Astrocyte (in vitro differentiated cells and primary cell): ENCODE measurements at regions not wholly inside any gene's neighbourhood (a gene's known extent, or its start where the extent isn't known, plus 50 kb on each side); places are given as distances from the start of the nearest gene placed in this dataset.

Experiments
- DNase-seq: peaks from one replicate; pipeline ENCODE4 v3.0.0-alpha.2; 2010; ENCODE audit warnings: low read depth
- FAIRE-seq: peaks from 2 replicates; lab custom pipeline; 2011; peaks lifted over from hg19 to GRCh38; lab: Jason Lieb, UNC
- H2AFZ ChIP-seq: 2 replicates; pipeline ENCODE4 v1.6.0; 2012; ENCODE audit warnings: low read depth, low read length, inconsistent platforms
- H3K27ac ChIP-seq: 2 replicates; pipeline ENCODE4 v1.5.1; 2011; ENCODE audit warnings: low read depth, low read length, inconsistent platforms
- H3K27me3 ChIP-seq: 2 replicates; pipeline ENCODE4 v1.6.0; 2011; ENCODE audit warnings: low read length, inconsistent platforms; ENCODE audit not compliant: insufficient read depth
- H3K36me3 ChIP-seq: 2 replicates; pipeline ENCODE4 v1.5.1; 2011; ENCODE audit warnings: low read length, inconsistent platforms; ENCODE audit not compliant: insufficient read depth
- H3K4me1 ChIP-seq: 2 replicates; pipeline ENCODE4 v1.5.1; 2011; ENCODE audit warnings: low read length, inconsistent platforms; ENCODE audit not compliant: insufficient read depth
- H3K4me2 ChIP-seq: 2 replicates; pipeline ENCODE4 v1.6.0; 2012; ENCODE audit warnings: low read length, inconsistent platforms
- H3K4me3 ChIP-seq: 2 replicates; pipeline ENCODE4 v1.5.1; 2011; ENCODE audit warnings: low read depth, mild to moderate bottlenecking, low read length, inconsistent platforms; ENCODE audit not compliant: insufficient read depth
- H3K79me2 ChIP-seq: 2 replicates; pipeline ENCODE4 v1.6.0; 2012; ENCODE audit warnings: mild to moderate bottlenecking, low read length, inconsistent platforms; ENCODE audit not compliant: insufficient read depth
- H3K9ac ChIP-seq: 2 replicates; pipeline ENCODE4 v1.6.0; 2012; ENCODE audit warnings: mild to moderate bottlenecking, low read length, inconsistent platforms
- H3K9me3 ChIP-seq: 2 replicates; pipeline ENCODE4 v1.5.1; 2012; ENCODE audit warnings: low read depth, mild to moderate bottlenecking, low read length, inconsistent platforms; ENCODE audit not compliant: insufficient read depth
- H4K20me1 ChIP-seq: 2 replicates; pipeline ENCODE4 v1.6.0; 2012; ENCODE audit warnings: low read length, inconsistent platforms; ENCODE audit not compliant: insufficient read depth
- H3K27ac Mint-ChIP-seq: one replicate; pipeline ENCODE4 v1.8.0; 2021; ENCODE audit warnings: mild to moderate bottlenecking, mixed read lengths; ENCODE audit not compliant: unreplicated experiment
- H3K27me3 Mint-ChIP-seq: one replicate; pipeline ENCODE4 v1.8.0; 2021; ENCODE audit warnings: low read depth, mixed read lengths; ENCODE audit not compliant: unreplicated experiment
- H3K36me3 Mint-ChIP-seq: one replicate; pipeline ENCODE4 v1.8.0; 2021; ENCODE audit warnings: low read depth, mixed read lengths; ENCODE audit not compliant: unreplicated experiment
- H3K4me1 Mint-ChIP-seq: one replicate; pipeline ENCODE4 v1.8.0; 2021; ENCODE audit warnings: low read depth, mixed read lengths; ENCODE audit not compliant: unreplicated experiment
- H3K4me3 Mint-ChIP-seq: one replicate; pipeline ENCODE4 v1.8.0; 2021; ENCODE audit warnings: mild to moderate bottlenecking, moderate library complexity, mixed read lengths; ENCODE audit not compliant: unreplicated experiment
- H3K9me3 Mint-ChIP-seq: one replicate; pipeline ENCODE4 v1.8.0; 2021; ENCODE audit warnings: mild to moderate bottlenecking, mixed read lengths; ENCODE audit not compliant: unreplicated experiment
- EZH2 ChIP-seq: IDR thresholded peaks from 2 replicates; pipeline ENCODE4 v1.6.1; 2012; ENCODE audit warnings: mild to moderate bottlenecking, low read length, inconsistent platforms; ENCODE audit not compliant: insufficient read depth
- TF ChIP-seq, protein P1 (sequence below): IDR thresholded peaks from 2 replicates; pipeline ENCODE4 v1.5.1; 2011; ENCODE audit warnings: low read depth, mild to moderate bottlenecking, inconsistent platforms, low read length, moderate library complexity; ENCODE audit not compliant: insufficient read depth

DNA sequence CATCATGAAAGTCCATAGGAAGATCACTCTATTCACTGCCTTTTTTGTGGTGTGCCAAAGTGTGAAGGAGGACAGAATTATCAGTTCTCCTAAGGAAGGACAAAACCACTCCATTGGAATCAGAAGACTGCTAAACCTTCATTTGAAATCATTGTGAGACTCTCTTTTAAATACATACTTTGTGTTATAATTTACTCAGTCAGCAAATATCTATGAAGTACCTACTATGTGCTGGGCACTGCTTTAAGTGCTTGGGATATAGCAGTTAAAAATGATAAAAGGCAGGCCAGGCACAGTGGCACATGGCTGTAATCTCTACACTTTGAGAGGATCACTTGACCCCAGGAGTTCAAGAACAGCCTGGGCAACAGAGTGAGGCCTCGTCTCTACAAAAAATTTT is 692.3 kb downstream of the DSC3 start:
- no peak for TF ChIP-seq EZH2
- TF ChIP-seq, protein P1, sequence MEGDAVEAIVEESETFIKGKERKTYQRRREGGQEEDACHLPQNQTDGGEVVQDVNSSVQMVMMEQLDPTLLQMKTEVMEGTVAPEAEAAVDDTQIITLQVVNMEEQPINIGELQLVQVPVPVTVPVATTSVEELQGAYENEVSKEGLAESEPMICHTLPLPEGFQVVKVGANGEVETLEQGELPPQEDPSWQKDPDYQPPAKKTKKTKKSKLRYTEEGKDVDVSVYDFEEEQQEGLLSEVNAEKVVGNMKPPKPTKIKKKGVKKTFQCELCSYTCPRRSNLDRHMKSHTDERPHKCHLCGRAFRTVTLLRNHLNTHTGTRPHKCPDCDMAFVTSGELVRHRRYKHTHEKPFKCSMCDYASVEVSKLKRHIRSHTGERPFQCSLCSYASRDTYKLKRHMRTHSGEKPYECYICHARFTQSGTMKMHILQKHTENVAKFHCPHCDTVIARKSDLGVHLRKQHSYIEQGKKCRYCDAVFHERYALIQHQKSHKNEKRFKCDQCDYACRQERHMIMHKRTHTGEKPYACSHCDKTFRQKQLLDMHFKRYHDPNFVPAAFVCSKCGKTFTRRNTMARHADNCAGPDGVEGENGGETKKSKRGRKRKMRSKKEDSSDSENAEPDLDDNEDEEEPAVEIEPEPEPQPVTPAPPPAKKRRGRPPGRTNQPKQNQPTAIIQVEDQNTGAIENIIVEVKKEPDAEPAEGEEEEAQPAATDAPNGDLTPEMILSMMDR = no peak

DNA sequence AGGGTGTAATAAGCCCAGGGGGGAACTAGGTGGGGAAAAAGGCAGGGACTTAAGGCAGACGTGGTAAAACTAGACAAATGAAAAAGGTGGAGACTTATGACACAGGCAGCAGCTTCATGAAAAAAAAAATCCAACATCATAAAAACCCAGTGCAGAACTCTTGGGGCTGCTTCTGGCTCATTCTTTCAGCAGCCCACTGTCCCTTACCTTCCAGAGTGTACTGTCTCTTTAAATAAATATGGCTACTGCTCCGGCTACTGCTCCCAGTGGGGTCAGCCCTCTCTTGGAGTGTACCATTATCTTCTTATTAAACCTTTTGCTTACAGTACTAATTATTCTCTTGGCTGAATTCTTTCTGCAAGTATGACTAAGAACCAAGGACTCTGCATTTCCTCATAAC is 699.5 kb downstream of the DSC3 start:
- H3K4me3 ChIP-seq = no peak overlapping the region
- no peaks in the 10 kb centered on the region for H3K27me3 Mint-ChIP-seq
- no peaks in the 10 kb centered on the region for H3K36me3 Mint-ChIP-seq
- H3K36me3 ChIP-seq = no peaks in the 10 kb centered on the region
- no peaks in the 10 kb centered on the region for H3K79me2 ChIP-seq
- H3K9me3 Mint-ChIP-seq = no peaks in the 10 kb centered on the region
- H3K27me3 ChIP-seq = no peaks in the 10 kb centered on the region
- no peak overlapping the region for H3K4me3 Mint-ChIP-seq
- no peak overlapping the region for H3K9ac ChIP-seq
- no peak overlapping the region for H3K27ac ChIP-seq
- DNase-seq (no peak), FAIRE-seq (no peak)
- H2AFZ ChIP-seq = no peak overlapping the region
- no peaks in the 10 kb centered on the region for H3K9me3 ChIP-seq
- H3K4me2 ChIP-seq = no peak overlapping the region
- no peak for TF ChIP-seq EZH2
- TF ChIP-seq, protein P1 = no peak
- no peaks in the 10 kb centered on the region for H4K20me1 ChIP-seq
- no peaks in the 10 kb centered on the region for H3K4me1 ChIP-seq
- no peak overlapping the region for H3K27ac Mint-ChIP-seq
- H3K4me1 Mint-ChIP-seq = no peaks in the 10 kb centered on the region

More for the DNA sequence above, 692.3 kb downstream of the DSC3 start:
- FAIRE-seq (no peak), DNase-seq (no peak)
- H3K4me1 ChIP-seq = no peaks in the 10 kb centered on the region
- H4K20me1 ChIP-seq = no peaks in the 10 kb centered on the region
- H3K79me2 ChIP-seq = no peaks in the 10 kb centered on the region
- H3K9me3 Mint-ChIP-seq = no peaks in the 10 kb centered on the region
- H3K36me3 ChIP-seq = no peaks in the 10 kb centered on the region
- H3K4me3 ChIP-seq = no peak overlapping the region
- H3K9me3 ChIP-seq = no peaks in the 10 kb centered on the region
- H3K36me3 Mint-ChIP-seq = no peaks in the 10 kb centered on the region
- no peaks in the 10 kb centered on the region for H3K27me3 Mint-ChIP-seq
- H3K27me3 ChIP-seq = no peaks in the 10 kb centered on the region
- H3K9ac ChIP-seq = no peak overlapping the region
- no peak overlapping the region for H3K4me3 Mint-ChIP-seq
- H3K4me2 ChIP-seq = no peak overlapping the region
- H3K4me1 Mint-ChIP-seq = no peaks in the 10 kb centered on the region
- H3K27ac ChIP-seq = no peak overlapping the region
- no peak overlapping the region for H2AFZ ChIP-seq
- no peak overlapping the region for H3K27ac Mint-ChIP-seq

DNA sequence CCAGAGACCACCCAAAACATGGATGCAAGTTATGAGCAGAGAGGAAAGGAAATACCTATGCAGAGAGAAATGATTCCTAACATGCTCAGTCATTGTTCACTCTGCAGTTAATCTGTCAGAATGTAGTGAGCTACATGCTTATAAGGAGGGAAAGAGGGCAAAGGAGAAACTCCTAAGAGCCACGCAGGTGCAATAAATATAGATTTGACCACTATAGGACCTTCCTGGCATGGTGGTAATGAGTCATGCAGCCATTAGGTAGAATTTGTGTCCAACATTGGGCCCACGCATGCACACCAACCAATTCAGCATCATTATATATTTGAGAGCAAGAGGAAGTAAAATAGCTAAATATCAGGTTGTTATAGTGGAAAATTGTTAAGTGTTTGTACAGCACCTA is 699.9 kb downstream of the DSC3 start:
- H3K36me3 ChIP-seq = no peaks in the 10 kb centered on the region
- H3K9me3 ChIP-seq = no peaks in the 10 kb centered on the region
- DNase-seq (no peak), FAIRE-seq (no peak)
- H2AFZ ChIP-seq = no peak overlapping the region
- no peaks in the 10 kb centered on the region for H3K36me3 Mint-ChIP-seq
- TF ChIP-seq EZH2 = no peak
- TF ChIP-seq, protein P1 = no peak
- no peaks in the 10 kb centered on the region for H4K20me1 ChIP-seq
- no peak overlapping the region for H3K27ac ChIP-seq
- no peak overlapping the region for H3K9ac ChIP-seq
- no peaks in the 10 kb centered on the region for H3K4me1 Mint-ChIP-seq
- no peaks in the 10 kb centered on the region for H3K27me3 ChIP-seq
- H3K4me3 ChIP-seq = no peak overlapping the region
- H3K79me2 ChIP-seq = no peaks in the 10 kb centered on the region
- H3K4me3 Mint-ChIP-seq = no peak overlapping the region
- no peak overlapping the region for H3K4me2 ChIP-seq
- no peaks in the 10 kb centered on the region for H3K27me3 Mint-ChIP-seq
- H3K27ac Mint-ChIP-seq = no peak overlapping the region
- no peaks in the 10 kb centered on the region for H3K4me1 ChIP-seq
- no peaks in the 10 kb centered on the region for H3K9me3 Mint-ChIP-seq
